HFF-Myc (cell line): ENCODE measurements at regions not wholly inside any gene's neighbourhood (a gene's known extent, or its start where the extent isn't known, plus 50 kb on each side); places are given as distances from the start of the nearest gene placed in this dataset.
A peak's percentile ranks its signal among the peaks of the same experiment; 100 is the strongest.

Experiments
- DNase-seq: peaks from one replicate; pipeline ENCODE4 v3.0.0-alpha.2; 2011; ENCODE audit warnings: low read depth; ENCODE audit errors: extremely low read depth
- H3K4me3 ChIP-seq: replicated peaks from 2 replicates; pipeline ENCODE4 v1.5.1; 2011; ENCODE audit warnings: low read depth, mild to moderate bottlenecking, control low read depth, low read length
- TF ChIP-seq, protein P1 (sequence below): IDR thresholded peaks from 2 replicates; pipeline ENCODE4 v1.5.1; 2012; ENCODE audit warnings: mild to moderate bottlenecking, low read depth, low read length, control low read depth; ENCODE audit errors: missing control alignments

DNA sequence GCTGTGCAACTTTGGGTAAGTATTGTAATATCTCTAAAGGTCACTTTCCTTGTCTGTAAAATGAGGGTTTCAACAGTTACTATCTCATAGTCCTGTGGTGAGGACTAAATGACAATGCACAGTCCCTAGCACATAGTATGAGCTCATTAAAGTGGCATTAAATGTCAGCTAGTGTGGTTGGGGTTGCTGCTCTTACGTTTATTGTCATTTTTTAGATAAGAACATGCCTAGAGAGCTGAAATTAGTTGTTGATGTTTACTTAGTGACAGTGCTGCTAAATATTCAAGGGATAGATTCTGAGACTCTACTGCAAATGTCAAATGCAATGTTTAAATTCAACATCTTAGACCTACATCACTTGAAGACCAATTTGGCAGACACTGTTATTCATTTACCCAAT, 356.1 kb upstream of the ETAA1 start:
- no peak for DNase-seq
- TF ChIP-seq, protein P1, sequence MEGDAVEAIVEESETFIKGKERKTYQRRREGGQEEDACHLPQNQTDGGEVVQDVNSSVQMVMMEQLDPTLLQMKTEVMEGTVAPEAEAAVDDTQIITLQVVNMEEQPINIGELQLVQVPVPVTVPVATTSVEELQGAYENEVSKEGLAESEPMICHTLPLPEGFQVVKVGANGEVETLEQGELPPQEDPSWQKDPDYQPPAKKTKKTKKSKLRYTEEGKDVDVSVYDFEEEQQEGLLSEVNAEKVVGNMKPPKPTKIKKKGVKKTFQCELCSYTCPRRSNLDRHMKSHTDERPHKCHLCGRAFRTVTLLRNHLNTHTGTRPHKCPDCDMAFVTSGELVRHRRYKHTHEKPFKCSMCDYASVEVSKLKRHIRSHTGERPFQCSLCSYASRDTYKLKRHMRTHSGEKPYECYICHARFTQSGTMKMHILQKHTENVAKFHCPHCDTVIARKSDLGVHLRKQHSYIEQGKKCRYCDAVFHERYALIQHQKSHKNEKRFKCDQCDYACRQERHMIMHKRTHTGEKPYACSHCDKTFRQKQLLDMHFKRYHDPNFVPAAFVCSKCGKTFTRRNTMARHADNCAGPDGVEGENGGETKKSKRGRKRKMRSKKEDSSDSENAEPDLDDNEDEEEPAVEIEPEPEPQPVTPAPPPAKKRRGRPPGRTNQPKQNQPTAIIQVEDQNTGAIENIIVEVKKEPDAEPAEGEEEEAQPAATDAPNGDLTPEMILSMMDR: no peak
- no peak overlapping the region for H3K4me3 ChIP-seq

DNA sequence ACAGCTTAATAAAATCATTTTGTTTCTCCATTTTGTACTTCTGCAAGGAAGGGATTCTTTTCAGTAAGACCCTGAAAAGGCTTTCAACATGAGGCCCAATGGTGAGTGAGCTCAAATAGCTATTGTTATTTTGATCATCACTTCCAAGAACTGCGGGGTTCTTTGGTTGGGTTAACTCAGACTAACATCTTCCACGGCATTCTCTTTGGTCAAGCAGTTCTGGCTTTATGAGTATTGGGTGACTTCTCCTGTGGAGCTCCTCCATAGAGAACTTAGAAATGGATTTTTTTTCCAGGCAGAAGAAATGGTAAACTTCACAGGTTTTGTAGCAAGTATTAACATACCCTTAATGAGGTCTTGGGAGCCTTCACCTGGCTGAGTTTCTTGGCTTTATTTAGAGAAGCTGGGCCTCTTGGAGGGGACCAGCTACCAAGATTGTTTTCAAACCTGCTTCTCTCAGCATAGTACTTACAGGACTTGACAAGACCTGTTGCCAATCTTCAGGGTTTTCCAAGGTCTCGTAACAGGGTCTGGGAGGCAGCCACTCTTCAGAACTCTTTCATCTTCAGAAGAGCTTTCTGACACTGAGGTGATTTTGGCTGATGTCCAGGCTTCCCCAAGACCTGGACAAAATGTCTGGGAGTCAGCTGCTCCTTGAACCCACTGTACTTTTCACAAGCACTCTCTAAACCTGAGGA, 353.2 kb upstream of the ETAA1 start:
- no peak overlapping the region for H3K4me3 ChIP-seq
- TF ChIP-seq, protein P1: no peak
- DNase-seq: no peak

DNA sequence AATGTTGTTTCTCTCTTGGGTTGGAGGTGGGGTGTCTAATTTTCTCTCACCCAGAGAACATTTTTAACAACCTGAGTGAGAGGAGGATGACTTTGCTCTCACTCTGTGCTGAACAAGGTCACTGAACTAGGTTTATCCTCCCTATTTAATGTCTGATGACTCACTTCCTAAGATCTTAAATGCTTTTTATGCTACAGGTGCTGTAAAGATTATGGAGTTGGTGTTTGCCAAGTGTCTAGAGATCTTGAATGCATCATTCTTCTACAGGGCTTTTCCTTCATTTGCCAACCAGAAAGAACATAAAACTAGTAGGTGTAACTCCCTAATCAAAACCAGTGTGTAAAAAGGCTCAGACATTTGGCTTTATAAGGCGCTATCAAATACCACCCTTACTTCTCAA, 350.5 kb upstream of the ETAA1 start:
- TF ChIP-seq, protein P1: no peak
- DNase-seq: no peak
- H3K4me3 ChIP-seq: no peak overlapping the region

DNA sequence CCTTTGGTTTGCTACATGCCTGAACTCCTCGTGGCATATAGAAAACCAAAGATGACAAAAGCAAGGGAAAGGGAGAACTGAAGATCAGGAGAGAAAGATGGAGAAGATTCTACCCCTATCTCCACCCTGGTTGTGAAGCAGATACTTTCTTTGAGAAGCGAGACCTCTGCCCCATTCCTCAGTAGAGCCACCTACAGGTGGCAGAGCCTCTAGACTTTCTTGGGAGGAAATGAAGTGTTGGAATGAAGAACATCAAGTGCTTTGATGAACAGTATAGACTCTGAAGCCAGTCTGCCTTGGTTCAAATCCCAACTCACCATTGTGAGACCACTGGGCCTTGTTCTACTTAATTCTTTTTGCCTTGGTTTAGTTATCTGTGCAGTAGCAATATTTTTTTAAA, 348.8 kb upstream of the ETAA1 start:
- TF ChIP-seq, protein P1: peak; percentile 11
- H3K4me3 ChIP-seq: no peak overlapping the region
- DNase-seq: no peak

DNA sequence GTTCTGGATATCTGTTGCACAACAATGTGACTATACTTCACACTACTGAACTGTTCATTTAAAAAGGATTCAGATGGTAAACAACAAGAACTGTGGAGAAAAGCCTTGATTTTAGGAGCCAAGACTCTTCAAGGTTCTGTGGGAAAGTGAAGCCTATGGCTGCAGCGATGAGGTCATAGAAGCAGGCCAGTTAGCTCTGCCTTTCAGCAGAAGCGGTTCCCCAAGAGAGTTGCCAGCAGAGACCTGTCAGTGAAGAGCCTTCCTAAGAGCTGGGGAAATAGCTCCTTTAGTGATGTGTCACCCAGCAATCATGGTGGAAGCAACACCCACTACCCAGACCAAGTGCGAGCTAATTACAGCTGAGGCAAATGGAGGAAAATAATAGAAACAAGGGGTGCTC, 346.5 kb upstream of the ETAA1 start:
- no peak for DNase-seq
- TF ChIP-seq, protein P1: no peak
- H3K4me3 ChIP-seq: no peak overlapping the region

DNA sequence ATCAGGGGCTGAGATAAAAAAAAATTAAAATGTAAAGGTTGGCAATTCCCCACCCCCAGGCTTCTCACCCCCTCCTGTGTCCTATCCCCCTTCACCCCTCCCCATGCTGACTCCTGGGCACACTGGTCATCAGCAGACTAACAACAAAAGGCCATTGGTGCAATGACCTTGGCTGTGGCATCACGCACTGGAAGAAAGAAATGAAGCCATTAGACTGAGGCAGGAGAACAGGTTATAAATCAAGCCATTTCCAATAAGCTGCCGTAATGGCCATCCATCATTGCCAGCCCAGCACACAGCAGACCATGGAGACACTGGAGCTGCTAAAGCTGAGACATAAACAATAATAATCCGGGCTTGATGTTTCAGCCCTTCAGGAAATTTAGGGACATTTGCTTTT, 342.4 kb upstream of the ETAA1 start:
- no peak for DNase-seq
- H3K4me3 ChIP-seq: no peak overlapping the region
- TF ChIP-seq, protein P1: no peak
